22Rv1 (cell line): ENCODE measurements at regions not wholly inside any gene's neighbourhood (a gene's known extent, or its start where the extent isn't known, plus 50 kb on each side); places are given as distances from the start of the nearest gene placed in this dataset.

Source experiments
- H3K27ac ChIP-seq: fragments of 450-650 bp; 2 replicates; pipeline ENCODE4 v1.5.1; 2017
- ZFX ChIP-seq: fragments of 450-650 bp; IDR thresholded peaks from 2 replicates; pipeline ENCODE4 v1.6.1; 2017; ENCODE audit warnings: antibody characterized with exemption, borderline replicate concordance
- TF ChIP-seq, protein P1 (sequence below): fragments of 450-650 bp; IDR thresholded peaks from 2 replicates; pipeline ENCODE4 v1.5.1; 2017; ENCODE audit warnings: mild to moderate bottlenecking

- no peak overlapping the region for H3K27ac ChIP-seq
- TF ChIP-seq, protein P1, sequence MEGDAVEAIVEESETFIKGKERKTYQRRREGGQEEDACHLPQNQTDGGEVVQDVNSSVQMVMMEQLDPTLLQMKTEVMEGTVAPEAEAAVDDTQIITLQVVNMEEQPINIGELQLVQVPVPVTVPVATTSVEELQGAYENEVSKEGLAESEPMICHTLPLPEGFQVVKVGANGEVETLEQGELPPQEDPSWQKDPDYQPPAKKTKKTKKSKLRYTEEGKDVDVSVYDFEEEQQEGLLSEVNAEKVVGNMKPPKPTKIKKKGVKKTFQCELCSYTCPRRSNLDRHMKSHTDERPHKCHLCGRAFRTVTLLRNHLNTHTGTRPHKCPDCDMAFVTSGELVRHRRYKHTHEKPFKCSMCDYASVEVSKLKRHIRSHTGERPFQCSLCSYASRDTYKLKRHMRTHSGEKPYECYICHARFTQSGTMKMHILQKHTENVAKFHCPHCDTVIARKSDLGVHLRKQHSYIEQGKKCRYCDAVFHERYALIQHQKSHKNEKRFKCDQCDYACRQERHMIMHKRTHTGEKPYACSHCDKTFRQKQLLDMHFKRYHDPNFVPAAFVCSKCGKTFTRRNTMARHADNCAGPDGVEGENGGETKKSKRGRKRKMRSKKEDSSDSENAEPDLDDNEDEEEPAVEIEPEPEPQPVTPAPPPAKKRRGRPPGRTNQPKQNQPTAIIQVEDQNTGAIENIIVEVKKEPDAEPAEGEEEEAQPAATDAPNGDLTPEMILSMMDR, result no peak
- no peak for TF ChIP-seq ZFX
These were observed 51.9 kb downstream of the CEBPB start for GRCh38 chr20:50242548-50242862.

DNA sequence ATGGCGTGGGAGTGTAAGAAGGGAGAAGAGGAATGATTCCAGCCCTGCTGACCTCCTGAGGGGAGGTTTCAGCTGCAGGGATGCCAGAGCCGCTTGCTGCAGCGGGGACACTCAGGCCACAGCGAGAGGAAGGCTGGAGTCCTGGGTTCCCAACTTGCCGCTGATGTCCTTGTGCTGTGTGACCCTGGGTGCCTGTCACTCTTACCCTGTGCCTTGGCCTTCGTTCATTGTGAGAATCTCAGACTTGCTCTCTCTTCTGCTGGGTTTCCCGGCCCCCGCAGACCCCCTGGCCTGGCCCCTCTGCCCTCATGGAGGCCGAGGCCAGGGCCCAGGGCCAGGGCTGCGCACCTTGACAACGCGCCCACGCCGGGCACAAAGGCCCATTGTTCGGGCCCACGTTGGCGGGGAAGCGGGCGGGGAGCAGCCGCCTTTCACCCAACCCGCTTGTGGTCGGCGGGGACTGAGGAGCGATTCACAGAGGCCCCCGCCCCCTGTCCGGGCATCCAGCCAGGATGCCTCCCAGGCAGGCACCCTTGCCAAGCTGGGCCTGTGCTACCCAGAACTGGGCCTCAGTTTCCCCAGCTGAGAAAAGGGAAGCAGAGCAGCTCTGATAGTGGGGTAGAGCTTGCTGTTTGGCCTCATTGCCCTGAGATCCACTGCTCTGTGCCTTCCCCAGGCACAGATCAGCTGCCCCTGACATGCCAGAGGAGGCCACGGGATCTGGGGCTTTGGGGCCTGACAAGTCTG is 52.4 kb downstream of the CEBPB start:
- TF ChIP-seq ZFX, result no peak
- TF ChIP-seq, protein P1, result no peak
- no peak overlapping the region for H3K27ac ChIP-seq

GRCh38 chr20:50243610-50244351 is 53.2 kb downstream of the CEBPB start:
- H3K27ac ChIP-seq, result no peak overlapping the region
- TF ChIP-seq ZFX, result no peak
- TF ChIP-seq, protein P1, result no peak

- H3K27ac ChIP-seq, result no peak overlapping the region
- no peak for TF ChIP-seq ZFX
- TF ChIP-seq, protein P1, result no peak
These were observed 53.9 kb downstream of the CEBPB start for GRCh38 chr20:50244352-50245149.

DNA sequence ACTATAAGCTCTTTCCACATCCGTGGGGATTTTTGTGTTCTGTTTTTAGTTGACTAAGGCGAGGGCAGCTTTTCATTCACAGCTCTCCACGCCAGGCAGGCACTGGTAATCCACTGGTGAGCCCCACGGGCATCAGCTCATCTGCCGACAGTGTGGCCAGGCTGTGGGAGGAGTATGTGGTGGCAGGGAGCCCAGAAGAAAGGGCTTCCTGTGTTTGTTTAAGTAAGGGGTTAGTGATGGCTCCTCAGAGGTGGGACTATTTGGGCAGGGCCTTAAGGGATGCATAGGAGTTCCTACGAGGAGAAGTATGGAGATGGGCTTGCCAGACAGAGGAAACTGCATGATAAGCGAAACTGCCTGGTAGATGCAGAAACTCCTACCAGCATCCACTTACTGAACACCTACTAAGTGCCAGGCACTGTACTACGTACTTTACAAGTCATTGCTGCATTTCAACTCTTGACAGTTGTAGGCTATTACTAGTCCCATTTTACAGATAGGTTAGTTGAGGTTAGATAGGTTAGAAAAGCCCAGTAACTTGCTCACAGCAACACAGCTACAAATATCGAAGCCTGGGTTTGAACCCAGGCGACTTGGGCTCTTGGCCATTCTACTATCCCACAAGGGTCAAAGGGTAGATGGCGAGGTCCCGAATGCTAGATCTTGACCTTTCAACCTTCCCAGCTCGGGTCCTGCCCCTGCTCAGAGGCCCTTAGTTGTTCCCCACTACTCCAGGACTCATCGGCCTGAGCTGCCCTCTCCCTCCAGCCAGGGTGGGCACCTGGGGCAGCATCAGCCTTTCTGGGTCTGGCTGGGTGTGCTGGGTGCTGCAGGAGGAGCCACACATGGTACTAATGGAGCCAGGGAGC is 55.1 kb downstream of the CEBPB start:
- H3K27ac ChIP-seq, result no peak overlapping the region
- TF ChIP-seq ZFX, result no peak
- TF ChIP-seq, protein P1, result no peak

GRCh38 chr20:50246367-50247195 is 56.0 kb downstream of the CEBPB start:
- TF ChIP-seq ZFX, result no peak

More at GRCh38 chr20:50246367-50247195, 56.0 kb downstream of the CEBPB start:
- H3K27ac ChIP-seq, result no peak overlapping the region
